Dendritic cell treated with granulocyte-macrophage colony-stimulating factor and Interleukin-4, amounts not matched to agents 40 ng/mL and 50 ng/mL, for 4 days (primary cell): ENCODE measurements at regions not wholly inside any gene's neighbourhood (a gene's known extent, or its start where the extent isn't known, plus 50 kb on each side); places are given as distances from the start of the nearest gene placed in this dataset.
"Not testable (repeated sequence)": the region's sequence is repeated elsewhere in the genome, so short reads cannot be mapped to it uniquely, and the experiment has no call there.

ENCODE experiments used
- H3K27ac Mint-ChIP-seq: one replicate; pipeline ENCODE4 v1.8.0; 2022; ENCODE audit warnings: mild to moderate bottlenecking, mixed read lengths
- H3K27me3 Mint-ChIP-seq: one replicate; pipeline ENCODE4 v1.8.0; 2022; ENCODE audit warnings: mild to moderate bottlenecking, mixed read lengths
- H3K36me3 Mint-ChIP-seq: one replicate; pipeline ENCODE4 v1.8.0; 2022; ENCODE audit warnings: low read depth, mixed read lengths
- H3K4me1 Mint-ChIP-seq: one replicate; pipeline ENCODE4 v1.8.0; 2022; ENCODE audit warnings: low read depth, mixed read lengths
- H3K4me3 Mint-ChIP-seq: one replicate; pipeline ENCODE4 v1.8.0; 2022; ENCODE audit warnings: mild to moderate bottlenecking, moderate library complexity, mixed read lengths
- H3K9me3 Mint-ChIP-seq: one replicate; pipeline ENCODE4 v1.8.0; 2022; ENCODE audit warnings: mixed read lengths
- intact Hi-C: fragments of 100-400 bp; cut with micrococcal nuclease; formaldehyde crosslinking; loops from one replicate; pipeline ENCODE4 v1.15.0; 2022

GRCh38 chr20:47929368-47930115 lies 144.3 kb upstream of the SULF2 start:
- no peak overlapping the region for H3K4me3 Mint-ChIP-seq
- H3K9me3 Mint-ChIP-seq: no peaks in the 10 kb centered on the region
- no peaks in the 10 kb centered on the region for H3K4me1 Mint-ChIP-seq
- H3K27ac Mint-ChIP-seq: no peak overlapping the region
- H3K36me3 Mint-ChIP-seq: no peaks in the 10 kb centered on the region
- intact Hi-C loops: no loop called here
- peaks cover 25% of the 10 kb centered on the region for H3K27me3 Mint-ChIP-seq

GRCh38 chr20:47927944-47928343 lies 142.7 kb upstream of the SULF2 start:
- Mint-ChIP-seq H3K9me3 (no peaks in the 10 kb centered on the region), H3K36me3 (no peaks in the 10 kb centered on the region), H3K4me3 (no peak overlapping the region), H3K27me3 (peaks cover 30% of the 10 kb centered on the region), H3K27ac (no peak overlapping the region), H3K4me1 (no peaks in the 10 kb centered on the region)
- intact Hi-C loops: no loop called here

DNA sequence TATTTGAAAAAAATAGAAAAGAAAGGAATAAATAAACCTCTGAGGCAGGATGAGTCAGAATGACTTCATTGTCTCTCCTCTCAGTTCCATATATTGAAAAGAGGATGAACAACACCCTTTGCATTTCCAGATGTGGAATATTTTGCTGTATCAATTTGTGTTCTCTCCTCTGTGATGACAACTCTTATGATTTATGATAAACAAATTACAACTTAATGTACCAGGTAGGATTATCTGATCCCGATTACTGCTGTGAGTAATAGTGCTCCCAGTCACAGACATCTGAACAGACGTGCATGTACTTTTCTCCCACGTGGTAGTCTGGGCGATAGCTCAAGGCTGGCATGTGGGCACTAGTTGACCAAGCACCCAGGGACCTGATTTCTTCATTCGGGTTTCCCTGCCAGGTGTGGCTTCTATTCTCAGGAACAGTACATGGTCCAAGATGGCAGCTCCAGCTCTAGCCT lies 142.1 kb upstream of the SULF2 start:
- no peak overlapping the region for H3K4me3 Mint-ChIP-seq
- intact Hi-C loops: no loop called here
- no peaks in the 10 kb centered on the region for H3K36me3 Mint-ChIP-seq

GRCh38 chr20:47926731-47927130 lies 141.4 kb upstream of the SULF2 start:
- H3K36me3 Mint-ChIP-seq: no peaks in the 10 kb centered on the region
- intact Hi-C loops: no loop called here

More for the DNA sequence above, 142.1 kb upstream of the SULF2 start:
- Mint-ChIP-seq H3K27me3 (peaks cover 35% of the 10 kb centered on the region), H3K9me3 (no peaks in the 10 kb centered on the region), H3K27ac (no peak overlapping the region), H3K4me1 (peaks cover 5% of the 10 kb centered on the region)

GRCh38 chr20:47925593-47925992 lies 140.3 kb upstream of the SULF2 start:
- Mint-ChIP-seq H3K27me3 (peaks cover 43% of the 10 kb centered on the region), H3K36me3 (no peaks in the 10 kb centered on the region), H3K9me3 (no peaks in the 10 kb centered on the region), H3K4me3 (no peak overlapping the region), H3K27ac (no peak overlapping the region), H3K4me1 (peaks cover 9% of the 10 kb centered on the region)
- intact Hi-C loops: no loop called here

More at GRCh38 chr20:47926731-47927130, 141.4 kb upstream of the SULF2 start:
- H3K4me1 Mint-ChIP-seq: peaks cover 9% of the 10 kb centered on the region
- no peaks in the 10 kb centered on the region for H3K9me3 Mint-ChIP-seq
- H3K27me3 Mint-ChIP-seq: peaks cover 37% of the 10 kb centered on the region
- no peak overlapping the region for H3K27ac Mint-ChIP-seq
- H3K4me3 Mint-ChIP-seq: no peak overlapping the region

DNA sequence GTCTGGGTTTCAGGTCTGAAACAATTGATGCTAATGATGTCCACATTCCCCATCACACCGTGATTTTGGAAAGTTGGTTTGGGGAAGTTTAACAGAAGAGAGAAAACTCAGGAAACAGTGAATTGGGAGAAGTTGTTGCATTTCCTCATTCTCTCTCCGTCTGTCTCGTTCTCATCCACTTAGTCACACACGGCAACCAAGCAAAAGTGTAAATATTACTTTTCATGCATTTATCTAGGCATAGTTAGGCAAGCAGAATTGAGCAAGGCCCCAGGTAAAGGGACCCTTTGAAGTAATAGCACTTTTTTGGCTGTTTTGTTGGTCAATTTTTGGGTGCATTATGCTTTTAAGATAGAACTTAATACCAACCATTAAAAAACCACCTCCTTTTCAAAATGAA lies 137.0 kb upstream of the SULF2 start:
- H3K9me3 Mint-ChIP-seq: peaks cover 31% of the 10 kb centered on the region
- H3K4me1 Mint-ChIP-seq: peaks cover 16% of the 10 kb centered on the region
- peaks cover 47% of the 10 kb centered on the region for H3K27me3 Mint-ChIP-seq
- H3K36me3 Mint-ChIP-seq: peaks cover 5% of the 10 kb centered on the region
- no peak overlapping the region for H3K4me3 Mint-ChIP-seq
- intact Hi-C loops: no loop called here
- no peak overlapping the region for H3K27ac Mint-ChIP-seq

DNA sequence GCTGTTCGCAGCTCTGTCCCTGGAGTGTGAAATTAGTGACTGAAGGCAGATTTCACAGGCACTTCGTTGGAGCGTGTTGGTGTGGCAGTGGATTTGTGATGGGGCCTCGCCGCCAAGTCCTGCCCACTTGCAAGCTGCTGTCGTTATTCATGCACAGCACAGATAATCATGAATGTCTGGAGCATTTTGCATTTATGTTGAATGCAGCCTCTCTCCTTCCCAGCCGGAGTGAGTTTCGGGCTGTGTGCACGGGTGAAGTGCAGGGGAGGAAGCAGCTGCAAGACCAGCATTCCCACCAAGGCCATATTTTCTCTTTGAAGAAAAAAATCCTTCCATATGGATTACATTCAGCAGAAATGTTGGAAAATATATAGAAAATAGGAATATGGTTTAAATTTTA lies 136.5 kb upstream of the SULF2 start:
- H3K27ac Mint-ChIP-seq, H3K36me3 Mint-ChIP-seq, H3K4me3 Mint-ChIP-seq, intact Hi-C loops: not testable (repeated sequence)
- Mint-ChIP-seq H3K4me1 (peaks cover 19% of the 10 kb centered on the region), H3K9me3 (peaks cover 35% of the 10 kb centered on the region), H3K27me3 (peaks cover 47% of the 10 kb centered on the region)

DNA sequence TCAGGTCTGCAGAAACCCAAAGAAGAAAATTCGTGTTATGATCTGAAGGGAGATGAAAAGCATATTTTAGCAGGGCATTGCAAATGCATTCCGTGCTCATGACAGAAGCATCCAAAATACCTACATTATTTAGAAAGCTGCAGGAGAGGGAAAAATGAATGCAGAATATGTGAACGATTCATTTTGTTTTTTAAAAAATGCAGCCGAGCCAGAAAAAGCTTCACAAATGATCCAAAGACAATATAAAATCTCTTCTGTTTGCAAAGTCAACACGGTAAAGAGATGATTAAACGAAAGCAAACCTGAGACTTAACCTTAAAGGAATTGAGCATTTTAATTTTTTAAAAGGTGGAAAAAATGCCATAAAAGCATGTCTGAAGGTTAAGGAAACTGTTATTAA lies 136.1 kb upstream of the SULF2 start:
- peaks cover 46% of the 10 kb centered on the region for H3K27me3 Mint-ChIP-seq

GRCh38 chr20:47917549-47918070 lies 132.3 kb upstream of the SULF2 start:
- Mint-ChIP-seq H3K27ac (peak overlapping the region; percentile 47), H3K9me3 (peaks cover 50% of the 10 kb centered on the region), H3K36me3 (peaks cover 5% of the 10 kb centered on the region), H3K4me1 (peaks cover 16% of the 10 kb centered on the region), H3K27me3 (peaks cover 33% of the 10 kb centered on the region), H3K4me3 (no peak overlapping the region)
- intact Hi-C loops: no loop called here

More for the DNA sequence above, 136.1 kb upstream of the SULF2 start:
- Mint-ChIP-seq H3K4me1 (peaks cover 19% of the 10 kb centered on the region), H3K4me3 (no peak overlapping the region), H3K36me3 (peaks cover 5% of the 10 kb centered on the region), H3K27ac (no peak overlapping the region), H3K9me3 (peaks cover 39% of the 10 kb centered on the region)
- intact Hi-C loops: no loop called here

DNA sequence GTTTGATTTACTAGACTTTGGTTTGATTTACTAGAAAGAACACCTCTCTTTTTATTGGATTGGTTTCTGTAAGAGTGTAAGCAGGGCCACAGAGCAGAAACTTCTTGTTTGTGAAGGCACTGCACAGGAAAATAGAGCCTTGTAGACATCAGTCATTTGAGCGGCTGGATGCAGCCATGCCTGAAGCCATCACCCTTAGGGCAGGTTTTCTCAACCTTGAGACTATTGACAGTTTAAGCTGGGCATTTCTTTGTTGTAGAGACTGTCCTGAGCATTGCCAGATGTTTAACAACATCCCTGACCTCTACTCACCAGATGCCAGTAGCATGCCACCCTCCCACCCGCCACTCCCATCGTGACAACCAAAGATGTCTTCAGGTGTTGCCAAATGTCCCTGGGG lies 130.2 kb upstream of the SULF2 start:
- peaks cover 50% of the 10 kb centered on the region for H3K9me3 Mint-ChIP-seq
- peaks cover 10% of the 10 kb centered on the region for H3K4me1 Mint-ChIP-seq
- no peak overlapping the region for H3K27ac Mint-ChIP-seq
- intact Hi-C loops: no loop called here
- no peak overlapping the region for H3K4me3 Mint-ChIP-seq
- peaks cover 21% of the 10 kb centered on the region for H3K27me3 Mint-ChIP-seq
- peaks cover 5% of the 10 kb centered on the region for H3K36me3 Mint-ChIP-seq

GRCh38 chr20:47914792-47915191 lies 129.5 kb upstream of the SULF2 start:
- Mint-ChIP-seq H3K4me3 (no peak overlapping the region), H3K27ac (no peak overlapping the region), H3K9me3 (peaks cover 45% of the 10 kb centered on the region), H3K4me1 (peaks cover 10% of the 10 kb centered on the region), H3K36me3 (peaks cover 5% of the 10 kb centered on the region), H3K27me3 (peaks cover 16% of the 10 kb centered on the region)
- intact Hi-C loops: no loop called here

DNA sequence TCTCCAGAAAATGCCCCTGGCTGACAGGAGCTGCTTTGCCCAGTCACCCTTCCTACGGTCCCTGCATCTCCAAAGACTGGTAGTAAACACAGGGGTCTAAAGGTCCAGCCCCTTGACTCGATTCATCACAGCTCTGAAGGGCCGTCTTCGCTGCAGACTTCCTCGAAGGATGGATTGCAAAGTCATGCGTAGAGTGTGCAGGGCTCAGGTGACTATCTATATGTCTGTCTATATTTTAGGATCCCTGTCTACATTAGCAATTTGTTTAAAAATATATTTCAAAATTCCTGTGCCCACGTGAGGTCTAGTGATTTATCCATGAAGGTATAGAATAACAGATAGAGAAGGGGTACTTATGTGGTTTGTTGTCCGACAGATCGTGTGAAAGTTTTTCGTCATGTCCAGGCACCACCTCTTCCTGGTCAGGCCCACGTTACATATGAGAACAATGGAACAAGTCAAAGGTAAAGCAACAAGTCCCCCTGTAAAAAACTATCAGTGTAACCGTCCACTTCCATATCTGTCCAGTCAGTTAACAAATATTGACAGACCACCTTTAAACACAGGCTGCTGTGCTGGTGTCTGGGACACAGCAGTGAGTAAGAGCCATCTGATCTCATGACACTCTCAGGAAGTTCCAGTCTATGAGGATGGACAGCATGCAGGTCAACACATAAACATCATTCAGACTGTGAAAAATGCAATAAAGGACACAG lies 127.7 kb upstream of the SULF2 start:
- H3K36me3 Mint-ChIP-seq, intact Hi-C loops, H3K4me3 Mint-ChIP-seq, H3K4me1 Mint-ChIP-seq, H3K27ac Mint-ChIP-seq: not testable (repeated sequence)
- Mint-ChIP-seq H3K9me3 (peaks cover 26% of the 10 kb centered on the region), H3K27me3 (peaks cover 22% of the 10 kb centered on the region)

GRCh38 chr20:47912165-47912564 lies 126.9 kb upstream of the SULF2 start:
- peak overlapping the region; percentile 3 for H3K27ac Mint-ChIP-seq
- H3K4me3 Mint-ChIP-seq, intact Hi-C loops, H3K4me1 Mint-ChIP-seq, H3K36me3 Mint-ChIP-seq: not testable (repeated sequence)
- H3K27me3 Mint-ChIP-seq: peaks cover 26% of the 10 kb centered on the region
- peaks cover 18% of the 10 kb centered on the region for H3K9me3 Mint-ChIP-seq

DNA sequence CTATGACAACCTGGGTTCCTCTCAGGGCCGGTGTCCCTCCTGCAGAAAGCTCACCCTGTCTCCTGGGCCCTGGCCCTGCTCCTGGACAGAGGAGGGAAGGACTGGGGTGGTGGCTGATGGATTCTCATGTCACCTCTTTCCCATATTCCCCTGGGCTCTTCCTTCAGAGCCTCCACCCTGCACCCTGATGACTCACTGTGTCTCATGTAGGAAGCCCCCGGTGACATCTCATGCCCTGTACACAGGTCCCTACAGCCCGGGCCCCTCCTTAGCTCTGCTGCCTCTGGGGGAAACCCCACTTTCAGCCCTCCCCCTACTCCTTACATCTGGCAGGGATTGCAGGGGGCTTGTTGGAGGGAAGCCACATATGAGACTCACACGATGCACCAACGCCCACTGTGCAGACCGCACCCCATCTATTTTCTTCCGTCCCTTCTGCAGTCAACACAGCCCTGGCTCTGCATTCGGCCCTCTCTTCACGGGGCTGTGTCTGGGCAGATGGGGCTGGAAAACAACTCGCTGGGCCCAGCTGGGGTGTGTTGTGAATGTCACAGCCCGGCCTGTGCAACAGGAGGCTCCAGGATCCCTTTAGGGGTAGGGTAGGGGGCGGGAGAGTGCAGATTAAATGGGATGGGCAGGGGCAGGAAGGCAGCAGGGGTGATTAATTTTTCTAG lies 124.6 kb upstream of the SULF2 start:
- intact Hi-C loops, H3K9me3 Mint-ChIP-seq, H3K27ac Mint-ChIP-seq, H3K36me3 Mint-ChIP-seq, H3K4me1 Mint-ChIP-seq, H3K4me3 Mint-ChIP-seq: not testable (repeated sequence)
- H3K27me3 Mint-ChIP-seq: peaks cover 27% of the 10 kb centered on the region
